ENCODE measurements at regions not wholly inside any gene's neighbourhood (a gene's known extent, or its start where the extent isn't known, plus 50 kb on each side); places are given as distances from the start of the nearest gene placed in this dataset.

DNA sequence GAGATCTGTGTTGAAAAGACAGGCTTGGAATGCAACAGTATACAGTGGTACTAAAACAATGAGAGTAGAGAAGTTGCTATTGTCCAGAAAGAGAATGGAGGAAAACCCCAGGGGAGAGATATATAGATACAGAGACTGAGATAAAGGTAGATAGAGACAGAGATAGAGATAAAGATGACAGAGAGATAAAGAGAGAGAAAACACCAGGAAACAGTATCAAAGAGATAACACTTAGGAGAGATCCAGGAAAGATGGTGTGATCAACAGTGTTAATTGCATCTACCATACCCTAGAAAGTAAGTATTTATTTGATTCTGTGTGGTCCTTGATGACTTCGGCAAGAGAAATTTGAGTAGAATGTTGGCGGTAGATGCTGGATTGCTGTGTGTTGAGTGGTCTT lies 461.8 kb upstream of the RIOK2 start:
- TF ChIP-seq, protein P1, sequence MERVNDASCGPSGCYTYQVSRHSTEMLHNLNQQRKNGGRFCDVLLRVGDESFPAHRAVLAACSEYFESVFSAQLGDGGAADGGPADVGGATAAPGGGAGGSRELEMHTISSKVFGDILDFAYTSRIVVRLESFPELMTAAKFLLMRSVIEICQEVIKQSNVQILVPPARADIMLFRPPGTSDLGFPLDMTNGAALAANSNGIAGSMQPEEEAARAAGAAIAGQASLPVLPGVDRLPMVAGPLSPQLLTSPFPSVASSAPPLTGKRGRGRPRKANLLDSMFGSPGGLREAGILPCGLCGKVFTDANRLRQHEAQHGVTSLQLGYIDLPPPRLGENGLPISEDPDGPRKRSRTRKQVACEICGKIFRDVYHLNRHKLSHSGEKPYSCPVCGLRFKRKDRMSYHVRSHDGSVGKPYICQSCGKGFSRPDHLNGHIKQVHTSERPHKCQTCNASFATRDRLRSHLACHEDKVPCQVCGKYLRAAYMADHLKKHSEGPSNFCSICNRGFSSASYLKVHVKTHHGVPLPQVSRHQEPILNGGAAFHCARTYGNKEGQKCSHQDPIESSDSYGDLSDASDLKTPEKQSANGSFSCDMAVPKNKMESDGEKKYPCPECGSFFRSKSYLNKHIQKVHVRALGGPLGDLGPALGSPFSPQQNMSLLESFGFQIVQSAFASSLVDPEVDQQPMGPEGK (CRISPR knock-in tag; IDR thresholded peaks at IDR 0.05; ENCODE audit: borderline replicate concordance) = no peak
- no peak for TF ChIP-seq ZFP3 (CRISPR knock-in tag; IDR thresholded peaks at IDR 0.05)
- no peak for TF ChIP-seq RARB (CRISPR knock-in tag; IDR thresholded peaks at IDR 0.05)
- no peak for TF ChIP-seq POU6F1 (CRISPR knock-in tag; IDR thresholded peaks at IDR 0.05; ENCODE audit: borderline replicate concordance, low read depth)
- TF ChIP-seq ZNF8 (CRISPR knock-in tag; IDR thresholded peaks at IDR 0.05) = no peak
- no peak for TF ChIP-seq ZNF70 (CRISPR knock-in tag; IDR thresholded peaks at IDR 0.05)
- no peak for TF ChIP-seq TOX (CRISPR knock-in tag; IDR thresholded peaks at IDR 0.05; ENCODE audit: borderline replicate concordance)
